ENCODE measurements at regions not wholly inside any gene's neighbourhood (a gene's known extent, or its start where the extent isn't known, plus 50 kb on each side); places are given as distances from the start of the nearest gene placed in this dataset.

DNA sequence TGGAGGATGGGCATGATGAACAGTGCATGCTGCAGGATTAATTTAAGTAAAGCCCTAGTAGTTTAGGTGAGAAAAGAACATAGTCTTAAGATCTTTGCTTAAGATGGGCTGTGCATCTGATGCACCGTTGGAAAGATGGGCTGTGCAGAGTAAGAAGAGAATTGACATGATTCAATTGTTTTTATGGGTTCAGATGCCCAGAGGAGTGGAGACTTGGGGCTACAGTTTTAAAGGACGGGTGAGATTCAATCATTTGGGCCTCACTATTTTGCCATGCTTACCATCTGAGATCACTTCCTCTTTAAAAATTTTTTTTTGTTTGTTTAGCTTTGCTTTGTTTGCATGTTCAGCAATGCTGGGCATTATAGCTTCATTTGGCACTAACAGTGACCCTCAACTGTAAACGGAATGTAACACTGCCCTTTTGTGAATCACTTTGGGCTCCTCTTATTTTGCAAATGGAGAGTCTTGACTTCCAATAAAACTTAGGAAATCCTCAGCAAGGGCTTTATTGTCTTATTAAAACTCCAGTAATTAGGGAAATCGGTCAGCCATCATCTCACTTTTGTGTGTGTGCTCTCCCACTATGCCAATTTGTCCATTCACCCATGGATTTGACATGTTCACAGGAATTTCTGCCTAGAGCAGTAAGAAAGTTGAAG, 216.1 kb upstream of the TLL1 start:
- TF ChIP-seq, protein P1, sequence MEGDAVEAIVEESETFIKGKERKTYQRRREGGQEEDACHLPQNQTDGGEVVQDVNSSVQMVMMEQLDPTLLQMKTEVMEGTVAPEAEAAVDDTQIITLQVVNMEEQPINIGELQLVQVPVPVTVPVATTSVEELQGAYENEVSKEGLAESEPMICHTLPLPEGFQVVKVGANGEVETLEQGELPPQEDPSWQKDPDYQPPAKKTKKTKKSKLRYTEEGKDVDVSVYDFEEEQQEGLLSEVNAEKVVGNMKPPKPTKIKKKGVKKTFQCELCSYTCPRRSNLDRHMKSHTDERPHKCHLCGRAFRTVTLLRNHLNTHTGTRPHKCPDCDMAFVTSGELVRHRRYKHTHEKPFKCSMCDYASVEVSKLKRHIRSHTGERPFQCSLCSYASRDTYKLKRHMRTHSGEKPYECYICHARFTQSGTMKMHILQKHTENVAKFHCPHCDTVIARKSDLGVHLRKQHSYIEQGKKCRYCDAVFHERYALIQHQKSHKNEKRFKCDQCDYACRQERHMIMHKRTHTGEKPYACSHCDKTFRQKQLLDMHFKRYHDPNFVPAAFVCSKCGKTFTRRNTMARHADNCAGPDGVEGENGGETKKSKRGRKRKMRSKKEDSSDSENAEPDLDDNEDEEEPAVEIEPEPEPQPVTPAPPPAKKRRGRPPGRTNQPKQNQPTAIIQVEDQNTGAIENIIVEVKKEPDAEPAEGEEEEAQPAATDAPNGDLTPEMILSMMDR (optimal IDR thresholded peaks at IDR 0.05 in 1 of 3, IDR thresholded peaks at IDR 0.05 in 1 of 3, conservative IDR thresholded peaks at IDR 0.05 in 1 of 3; ENCODE audit: extremely low read depth in 1 of 3, insufficient read depth in 2 of 3, low read length in 3 of 3), result no peak
- no peak for TF ChIP-seq EZH2 (IDR thresholded peaks at IDR 0.05; ENCODE audit: low read length)
